ENCODE measurements at regions not wholly inside any gene's neighbourhood (a gene's known extent, or its start where the extent isn't known, plus 50 kb on each side); places are given as distances from the start of the nearest gene placed in this dataset.
"Not testable (repeated sequence)": the region's sequence is repeated elsewhere in the genome, so short reads cannot be mapped to it uniquely, and the experiment has no call there.

DNA sequence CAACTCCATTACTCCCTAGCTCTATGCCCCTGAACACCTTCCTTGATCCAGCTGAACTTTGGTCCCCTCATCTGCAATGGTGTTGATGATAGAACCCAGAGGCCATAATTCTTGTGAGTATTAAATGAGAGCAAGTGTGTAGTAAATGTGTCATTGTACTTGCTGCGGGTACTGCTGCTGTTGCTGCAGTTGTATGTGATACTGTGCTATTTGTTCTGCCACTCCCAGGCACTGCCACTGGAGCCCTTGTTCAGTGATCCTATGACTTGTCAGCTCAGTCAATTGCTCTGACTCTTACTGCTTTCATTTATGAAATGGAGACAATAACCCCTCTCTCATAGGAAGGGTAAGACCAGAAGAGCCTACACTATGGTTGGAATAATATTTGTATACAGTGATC lies 136.9 kb upstream of the PLGLB2 start:
- H3K9me1 ChIP-seq (ENCODE audit: control insufficient read depth, extremely low read depth, insufficient read depth, low read length); DNase-seq (ENCODE audit: low read depth, low spot score); H3K79me2 ChIP-seq (ENCODE audit: control insufficient read depth, insufficient read depth, low read length); H3K4me2 ChIP-seq (ENCODE audit: control insufficient read depth, extremely low read depth, insufficient read depth, low read depth, low read length); H3K4me3 ChIP-seq (ENCODE audit: control insufficient read depth in 2 of 3, extremely low read depth in 1 of 3, insufficient read depth in 2 of 3, low read depth in 1 of 3, low read length in 3 of 3); FAIRE-seq; H2AFZ ChIP-seq (ENCODE audit: control insufficient read depth, low read length); dilution Hi-C loops (cut with MboI; ENCODE audit: extremely low pct_ligation_motif_present, low sequenced_read_pairs); H3K4me1 ChIP-seq (ENCODE audit: control insufficient read depth, extremely low read depth, insufficient read depth, low read length); H3K27me3 ChIP-seq (ENCODE audit: control insufficient read depth, extremely low read depth, insufficient read depth, low read length); H3K36me3 ChIP-seq (ENCODE audit: control insufficient read depth in 2 of 2, extremely low read depth in 1 of 2, insufficient read depth in 2 of 2, low read length in 2 of 2); H3K9ac ChIP-seq (ENCODE audit: control insufficient read depth, extremely low read depth, insufficient read depth, low read length); H4K20me1 ChIP-seq (ENCODE audit: control insufficient read depth, extremely low read depth, insufficient read depth, low read length); H3K9me3 ChIP-seq (ENCODE audit: control insufficient read depth, low read depth, low read length); H3K27ac ChIP-seq (ENCODE audit: control insufficient read depth, insufficient read depth, low read length): not testable (repeated sequence)

DNA sequence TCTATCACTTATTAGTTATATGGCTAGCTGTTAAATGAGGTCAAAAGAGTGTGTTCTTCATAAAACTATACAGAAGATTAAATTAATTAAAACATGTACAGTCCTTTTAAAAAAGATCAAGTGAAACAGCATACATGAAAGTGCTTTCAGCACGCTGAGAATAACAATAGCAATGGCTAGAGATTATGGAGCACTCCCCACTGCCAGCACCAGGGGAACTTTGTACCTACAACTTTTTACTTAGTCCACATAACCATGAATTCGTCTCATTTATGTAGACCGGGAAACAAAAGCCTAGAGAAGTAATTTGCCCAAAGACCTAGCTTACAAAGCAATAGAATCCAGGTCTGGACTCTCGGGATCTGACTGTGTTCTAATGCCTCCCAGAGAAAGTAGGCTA lies 136.5 kb upstream of the PLGLB2 start:
- dilution Hi-C loops (cut with MboI; ENCODE audit: extremely low pct_ligation_motif_present, low sequenced_read_pairs); H3K79me2 ChIP-seq (ENCODE audit: control insufficient read depth, insufficient read depth, low read length); H4K20me1 ChIP-seq (ENCODE audit: control insufficient read depth, extremely low read depth, insufficient read depth, low read length); H3K27me3 ChIP-seq (ENCODE audit: control insufficient read depth, extremely low read depth, insufficient read depth, low read length); H3K9me1 ChIP-seq (ENCODE audit: control insufficient read depth, extremely low read depth, insufficient read depth, low read length); H3K36me3 ChIP-seq (ENCODE audit: control insufficient read depth in 2 of 2, extremely low read depth in 1 of 2, insufficient read depth in 2 of 2, low read length in 2 of 2); H3K4me3 ChIP-seq (ENCODE audit: control insufficient read depth in 2 of 3, extremely low read depth in 1 of 3, insufficient read depth in 2 of 3, low read depth in 1 of 3, low read length in 3 of 3); H3K9ac ChIP-seq (ENCODE audit: control insufficient read depth, extremely low read depth, insufficient read depth, low read length); H3K27ac ChIP-seq (ENCODE audit: control insufficient read depth, insufficient read depth, low read length); DNase-seq (ENCODE audit: low read depth, low spot score); H3K4me1 ChIP-seq (ENCODE audit: control insufficient read depth, extremely low read depth, insufficient read depth, low read length); H3K9me3 ChIP-seq (ENCODE audit: control insufficient read depth, low read depth, low read length); FAIRE-seq; H2AFZ ChIP-seq (ENCODE audit: control insufficient read depth, low read length); H3K4me2 ChIP-seq (ENCODE audit: control insufficient read depth, extremely low read depth, insufficient read depth, low read depth, low read length): not testable (repeated sequence)

DNA sequence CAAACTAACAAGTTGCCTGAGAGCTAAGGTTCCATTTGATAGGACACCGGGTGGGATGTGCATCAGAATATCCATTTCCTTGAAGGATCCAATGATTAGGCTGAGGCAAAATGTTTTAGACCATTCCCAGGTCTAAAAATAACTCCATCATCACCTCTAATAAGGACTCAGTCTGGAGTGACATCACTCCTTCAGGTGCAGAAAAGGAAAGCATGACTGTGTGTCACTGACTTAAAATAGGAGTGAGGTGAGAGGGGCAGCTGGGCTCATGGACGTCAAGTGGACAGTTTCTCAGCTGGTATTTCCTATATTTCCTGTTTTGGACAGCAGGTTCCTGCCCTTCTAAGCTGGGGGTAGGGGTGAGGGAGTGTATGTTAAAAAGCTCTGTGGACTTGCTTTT lies 135.9 kb upstream of the PLGLB2 start:
- not testable (repeated sequence) for H4K20me1 ChIP-seq (ENCODE audit: control insufficient read depth, extremely low read depth, insufficient read depth, low read length)

DNA sequence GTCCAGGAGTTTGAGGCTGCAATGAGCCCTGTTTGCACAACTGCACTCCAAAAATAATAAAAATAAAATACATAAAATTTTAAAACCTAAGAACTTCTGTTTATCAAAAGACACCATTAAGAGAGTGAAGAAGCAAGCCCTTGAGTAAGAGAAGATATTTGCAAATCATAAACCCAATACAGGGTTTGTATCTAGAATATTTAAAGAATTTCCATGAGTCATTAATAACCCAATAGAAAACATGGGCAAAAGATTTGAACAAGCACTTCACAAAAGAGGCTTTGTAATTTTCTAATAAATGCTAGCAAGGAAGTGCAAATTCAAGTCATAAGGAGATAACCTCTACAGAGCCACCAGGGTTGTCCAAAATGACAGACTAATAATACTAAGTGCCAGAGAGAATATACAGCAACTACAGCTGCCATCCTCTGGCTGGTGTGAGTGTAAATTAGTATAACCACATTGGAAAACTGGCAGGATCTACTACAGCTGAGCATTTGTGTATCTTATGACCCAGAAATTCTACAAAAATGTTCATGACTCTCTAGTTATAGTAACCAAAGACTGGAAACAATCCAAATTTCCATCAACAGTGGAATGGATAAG lies 133.0 kb upstream of the PLGLB2 start:
- FAIRE-seq; H3K27ac ChIP-seq (ENCODE audit: control insufficient read depth, insufficient read depth, low read length): not testable (repeated sequence)

More for the DNA sequence above, 135.9 kb upstream of the PLGLB2 start:
- H3K27ac ChIP-seq (ENCODE audit: control insufficient read depth, insufficient read depth, low read length); DNase-seq (ENCODE audit: low read depth, low spot score); FAIRE-seq; H3K79me2 ChIP-seq (ENCODE audit: control insufficient read depth, insufficient read depth, low read length); H3K9me1 ChIP-seq (ENCODE audit: control insufficient read depth, extremely low read depth, insufficient read depth, low read length); H2AFZ ChIP-seq (ENCODE audit: control insufficient read depth, low read length); H3K27me3 ChIP-seq (ENCODE audit: control insufficient read depth, extremely low read depth, insufficient read depth, low read length); H3K9ac ChIP-seq (ENCODE audit: control insufficient read depth, extremely low read depth, insufficient read depth, low read length); dilution Hi-C loops (cut with MboI; ENCODE audit: extremely low pct_ligation_motif_present, low sequenced_read_pairs); H3K9me3 ChIP-seq (ENCODE audit: control insufficient read depth, low read depth, low read length); H3K36me3 ChIP-seq (ENCODE audit: control insufficient read depth in 2 of 2, extremely low read depth in 1 of 2, insufficient read depth in 2 of 2, low read length in 2 of 2); H3K4me1 ChIP-seq (ENCODE audit: control insufficient read depth, extremely low read depth, insufficient read depth, low read length); H3K4me3 ChIP-seq (ENCODE audit: control insufficient read depth in 2 of 3, extremely low read depth in 1 of 3, insufficient read depth in 2 of 3, low read depth in 1 of 3, low read length in 3 of 3); H3K4me2 ChIP-seq (ENCODE audit: control insufficient read depth, extremely low read depth, insufficient read depth, low read depth, low read length): not testable (repeated sequence)

DNA sequence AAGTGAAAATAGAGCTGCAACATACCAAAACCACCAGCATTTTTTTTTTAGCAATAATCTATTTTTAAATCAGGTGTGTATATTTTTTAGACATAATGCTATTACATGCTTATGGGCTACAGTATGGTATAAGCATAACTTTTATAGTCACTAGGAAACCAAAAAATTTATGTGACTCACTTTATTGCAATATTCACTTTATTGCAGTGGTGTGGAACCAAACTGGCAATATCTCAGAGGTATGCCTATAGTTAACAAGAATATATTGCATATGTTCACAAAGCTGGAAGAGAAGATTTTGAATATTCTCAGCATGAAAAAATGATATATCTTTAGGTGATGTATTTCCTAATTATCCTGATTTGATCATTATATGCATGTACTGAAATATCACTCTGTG lies 128.8 kb upstream of the PLGLB2 start:
- H3K4me1 ChIP-seq (ENCODE audit: control insufficient read depth, extremely low read depth, insufficient read depth, low read length); dilution Hi-C loops (cut with MboI; ENCODE audit: extremely low pct_ligation_motif_present, low sequenced_read_pairs); FAIRE-seq; H2AFZ ChIP-seq (ENCODE audit: control insufficient read depth, low read length); DNase-seq (ENCODE audit: low read depth, low spot score); H3K4me2 ChIP-seq (ENCODE audit: control insufficient read depth, extremely low read depth, insufficient read depth, low read depth, low read length); H3K27me3 ChIP-seq (ENCODE audit: control insufficient read depth, extremely low read depth, insufficient read depth, low read length); H3K9me3 ChIP-seq (ENCODE audit: control insufficient read depth, low read depth, low read length); H3K9ac ChIP-seq (ENCODE audit: control insufficient read depth, extremely low read depth, insufficient read depth, low read length); H4K20me1 ChIP-seq (ENCODE audit: control insufficient read depth, extremely low read depth, insufficient read depth, low read length); H3K4me3 ChIP-seq (ENCODE audit: control insufficient read depth in 2 of 3, extremely low read depth in 1 of 3, insufficient read depth in 2 of 3, low read depth in 1 of 3, low read length in 3 of 3); H3K79me2 ChIP-seq (ENCODE audit: control insufficient read depth, insufficient read depth, low read length); H3K36me3 ChIP-seq (ENCODE audit: control insufficient read depth in 2 of 2, extremely low read depth in 1 of 2, insufficient read depth in 2 of 2, low read length in 2 of 2); H3K27ac ChIP-seq (ENCODE audit: control insufficient read depth, insufficient read depth, low read length); H3K9me1 ChIP-seq (ENCODE audit: control insufficient read depth, extremely low read depth, insufficient read depth, low read length): not testable (repeated sequence)

More for the DNA sequence above, 133.0 kb upstream of the PLGLB2 start:
- DNase-seq (ENCODE audit: low read depth, low spot score); H3K4me1 ChIP-seq (ENCODE audit: control insufficient read depth, extremely low read depth, insufficient read depth, low read length); H3K4me3 ChIP-seq (ENCODE audit: control insufficient read depth in 2 of 3, extremely low read depth in 1 of 3, insufficient read depth in 2 of 3, low read depth in 1 of 3, low read length in 3 of 3); H3K36me3 ChIP-seq (ENCODE audit: control insufficient read depth in 2 of 2, extremely low read depth in 1 of 2, insufficient read depth in 2 of 2, low read length in 2 of 2); H3K27me3 ChIP-seq (ENCODE audit: control insufficient read depth, extremely low read depth, insufficient read depth, low read length); dilution Hi-C loops (cut with MboI; ENCODE audit: extremely low pct_ligation_motif_present, low sequenced_read_pairs); H2AFZ ChIP-seq (ENCODE audit: control insufficient read depth, low read length); H3K9me3 ChIP-seq (ENCODE audit: control insufficient read depth, low read depth, low read length); H3K9ac ChIP-seq (ENCODE audit: control insufficient read depth, extremely low read depth, insufficient read depth, low read length); H3K4me2 ChIP-seq (ENCODE audit: control insufficient read depth, extremely low read depth, insufficient read depth, low read depth, low read length); H3K9me1 ChIP-seq (ENCODE audit: control insufficient read depth, extremely low read depth, insufficient read depth, low read length); H4K20me1 ChIP-seq (ENCODE audit: control insufficient read depth, extremely low read depth, insufficient read depth, low read length); H3K79me2 ChIP-seq (ENCODE audit: control insufficient read depth, insufficient read depth, low read length): not testable (repeated sequence)
